ENCODE measurements at regions not wholly inside any gene's neighbourhood (a gene's known extent, or its start where the extent isn't known, plus 50 kb on each side); places are given as distances from the start of the nearest gene placed in this dataset.
"Not testable (repeated sequence)": the region's sequence is repeated elsewhere in the genome, so short reads cannot be mapped to it uniquely, and the experiment has no call there.

- no peak for DNase-seq
- Mint-ChIP-seq H3K27me3 (no peaks in the 10 kb centered on the region), H3K36me3 (no peaks in the 10 kb centered on the region), H3K4me1 (no peaks in the 10 kb centered on the region), H3K27ac (no peak overlapping the region), H3K9me3 (no peaks in the 10 kb centered on the region), H3K4me3 (no peak overlapping the region)
- CTCF ChIA-PET = interaction anchor here (0.6 kb wide), 1 partner anchor 61 kb away, joined by 3 read pairs; no protein-coding TSS in a partner anchor
These were observed 652.2 kb downstream of the DACH1 start for GRCh38 chr13:71214821-71215220.

- no peak for DNase-seq
- Mint-ChIP-seq H3K4me1 (no peaks in the 10 kb centered on the region), H3K4me3 (no peak overlapping the region), H3K9me3 (no peaks in the 10 kb centered on the region), H3K27me3 (no peaks in the 10 kb centered on the region), H3K36me3 (no peaks in the 10 kb centered on the region), H3K27ac (no peak overlapping the region)
- CTCF ChIA-PET = interaction anchor here (0.6 kb wide), 1 partner anchor 61 kb away, joined by 3 read pairs; no protein-coding TSS in a partner anchor
These were observed 652.6 kb downstream of the DACH1 start for GRCh38 chr13:71214357-71214756.

- CTCF ChIA-PET = no interaction called here
- H3K4me1 Mint-ChIP-seq = no peaks in the 10 kb centered on the region
- H3K27ac Mint-ChIP-seq = no peak overlapping the region
- no peaks in the 10 kb centered on the region for H3K36me3 Mint-ChIP-seq
- no peak for DNase-seq
- no peaks in the 10 kb centered on the region for H3K27me3 Mint-ChIP-seq
- H3K9me3 Mint-ChIP-seq = no peaks in the 10 kb centered on the region
- no peak overlapping the region for H3K4me3 Mint-ChIP-seq
These were observed 653.7 kb downstream of the DACH1 start for GRCh38 chr13:71213252-71213821.

- CTCF ChIA-PET = no interaction called here
- no peak for DNase-seq
- no peaks in the 10 kb centered on the region for H3K4me1 Mint-ChIP-seq
- H3K4me3 Mint-ChIP-seq = no peak overlapping the region
- H3K27ac Mint-ChIP-seq = no peak overlapping the region
- H3K9me3 Mint-ChIP-seq = no peaks in the 10 kb centered on the region
- H3K36me3 Mint-ChIP-seq = no peaks in the 10 kb centered on the region
- no peaks in the 10 kb centered on the region for H3K27me3 Mint-ChIP-seq
These were observed 656.1 kb downstream of the DACH1 start for GRCh38 chr13:71210861-71211260.

- Mint-ChIP-seq H3K4me3 (no peak overlapping the region), H3K27me3 (no peaks in the 10 kb centered on the region), H3K36me3 (no peaks in the 10 kb centered on the region), H3K4me1 (no peaks in the 10 kb centered on the region), H3K9me3 (no peaks in the 10 kb centered on the region), H3K27ac (no peak overlapping the region)
- CTCF ChIA-PET = no interaction called here
- DNase-seq = no peak
These were observed 657.8 kb downstream of the DACH1 start for GRCh38 chr13:71209217-71209616.

GRCh38 chr13:71184583-71184982 is 682.4 kb downstream of the DACH1 start:
- CTCF ChIA-PET = not testable (repeated sequence)

GRCh38 chr13:71183352-71183751 is 683.7 kb downstream of the DACH1 start:
- H3K4me1 Mint-ChIP-seq, H3K27ac Mint-ChIP-seq, CTCF ChIA-PET, H3K4me3 Mint-ChIP-seq, H3K9me3 Mint-ChIP-seq, H3K27me3 Mint-ChIP-seq, DNase-seq, H3K36me3 Mint-ChIP-seq: not testable (repeated sequence)

More at GRCh38 chr13:71184583-71184982, 682.4 kb downstream of the DACH1 start:
- not testable (repeated sequence) for H3K27me3 Mint-ChIP-seq, DNase-seq, H3K36me3 Mint-ChIP-seq, H3K27ac Mint-ChIP-seq, H3K4me3 Mint-ChIP-seq, H3K9me3 Mint-ChIP-seq, H3K4me1 Mint-ChIP-seq

GRCh38 chr13:71171740-71172139 is 695.3 kb downstream of the DACH1 start:
- Mint-ChIP-seq H3K4me1 (no peaks in the 10 kb centered on the region), H3K27ac (no peak overlapping the region), H3K9me3 (peaks cover 1% of the 10 kb centered on the region), H3K4me3 (no peak overlapping the region), H3K27me3 (no peaks in the 10 kb centered on the region), H3K36me3 (no peaks in the 10 kb centered on the region)
- CTCF ChIA-PET = no interaction called here
- DNase-seq = no peak

- no peak overlapping the region for H3K27ac Mint-ChIP-seq
- no peaks in the 10 kb centered on the region for H3K36me3 Mint-ChIP-seq
- no peak overlapping the region for H3K4me3 Mint-ChIP-seq
- DNase-seq = no peak
- CTCF ChIA-PET = no interaction called here
- peaks cover 1% of the 10 kb centered on the region for H3K9me3 Mint-ChIP-seq
- no peaks in the 10 kb centered on the region for H3K4me1 Mint-ChIP-seq
- H3K27me3 Mint-ChIP-seq = no peaks in the 10 kb centered on the region
These were observed 697.8 kb downstream of the DACH1 start for GRCh38 chr13:71169180-71169579.

- Mint-ChIP-seq H3K4me3 (no peak overlapping the region), H3K4me1 (no peaks in the 10 kb centered on the region)
These were observed 710.5 kb downstream of the DACH1 start for GRCh38 chr13:71156550-71156949.

GRCh38 chr13:71149498-71150363 is 717.3 kb downstream of the DACH1 start:
- DNase-seq = no peak
- CTCF ChIA-PET = no interaction called here
- no peaks in the 10 kb centered on the region for H3K27me3 Mint-ChIP-seq

More at GRCh38 chr13:71156550-71156949, 710.5 kb downstream of the DACH1 start:
- no peak for DNase-seq
- CTCF ChIA-PET = no interaction called here
- H3K27me3 Mint-ChIP-seq = no peaks in the 10 kb centered on the region
- no peak overlapping the region for H3K27ac Mint-ChIP-seq
- H3K9me3 Mint-ChIP-seq = no peaks in the 10 kb centered on the region
- no peaks in the 10 kb centered on the region for H3K36me3 Mint-ChIP-seq

GRCh38 chr13:71149046-71149445 is 718.0 kb downstream of the DACH1 start:
- Mint-ChIP-seq H3K9me3 (no peaks in the 10 kb centered on the region), H3K4me1 (no peaks in the 10 kb centered on the region), H3K36me3 (no peaks in the 10 kb centered on the region), H3K27me3 (no peaks in the 10 kb centered on the region), H3K27ac (no peak overlapping the region), H3K4me3 (no peak overlapping the region)
- CTCF ChIA-PET = no interaction called here
- no peak for DNase-seq

More at GRCh38 chr13:71149498-71150363, 717.3 kb downstream of the DACH1 start:
- H3K9me3 Mint-ChIP-seq = no peaks in the 10 kb centered on the region
- H3K36me3 Mint-ChIP-seq = no peaks in the 10 kb centered on the region
- no peak overlapping the region for H3K4me3 Mint-ChIP-seq
- H3K27ac Mint-ChIP-seq = no peak overlapping the region
- H3K4me1 Mint-ChIP-seq = no peaks in the 10 kb centered on the region

- Mint-ChIP-seq H3K9me3 (no peaks in the 10 kb centered on the region), H3K4me3 (no peak overlapping the region), H3K36me3 (no peaks in the 10 kb centered on the region), H3K4me1 (no peaks in the 10 kb centered on the region), H3K27me3 (no peaks in the 10 kb centered on the region), H3K27ac (no peak overlapping the region)
- CTCF ChIA-PET = interaction anchor here (0.6 kb wide), 1 partner anchor 17 kb away, joined by 4 read pairs; no protein-coding TSS in a partner anchor
- DNase-seq = no peak
These were observed 718.6 kb downstream of the DACH1 start for GRCh38 chr13:71148396-71148795.

- no peak for DNase-seq
- Mint-ChIP-seq H3K27me3 (no peaks in the 10 kb centered on the region), H3K27ac (no peak overlapping the region), H3K36me3 (no peaks in the 10 kb centered on the region), H3K4me3 (no peak overlapping the region), H3K4me1 (no peaks in the 10 kb centered on the region), H3K9me3 (no peaks in the 10 kb centered on the region)
- CTCF ChIA-PET = no interaction called here
These were observed 722.1 kb downstream of the DACH1 start for GRCh38 chr13:71144883-71145282.

- no peaks in the 10 kb centered on the region for H3K27me3 Mint-ChIP-seq
- CTCF ChIA-PET = no interaction called here
- no peak overlapping the region for H3K4me3 Mint-ChIP-seq
- no peaks in the 10 kb centered on the region for H3K4me1 Mint-ChIP-seq
- no peaks in the 10 kb centered on the region for H3K9me3 Mint-ChIP-seq
- H3K36me3 Mint-ChIP-seq = no peaks in the 10 kb centered on the region
- no peak overlapping the region for H3K27ac Mint-ChIP-seq
- no peak for DNase-seq
These were observed 729.9 kb downstream of the DACH1 start for GRCh38 chr13:71137101-71137500.
